ENCODE measurements at regions not wholly inside any gene's neighbourhood (a gene's known extent, or its start where the extent isn't known, plus 50 kb on each side); places are given as distances from the start of the nearest gene placed in this dataset.

- H3K4me1 Mint-ChIP-seq (ENCODE audit: low read depth, unreplicated experiment): no peaks in the 10 kb centered on the region
- intact Hi-C loops (cut with micrococcal nuclease; ENCODE audit: unreplicated experiment): no loop called here
- no peak overlapping the region for H3K4me3 Mint-ChIP-seq (ENCODE audit: low read depth, unreplicated experiment)
- H3K9me3 Mint-ChIP-seq (ENCODE audit: low read depth, unreplicated experiment): no peaks in the 10 kb centered on the region
- no peak for DNase-seq
- no peak for TF ChIP-seq CTCF (IDR thresholded peaks at IDR 0.05; ENCODE audit: unreplicated experiment)
- H3K27ac Mint-ChIP-seq (ENCODE audit: unreplicated experiment): no peak overlapping the region
- no peaks in the 10 kb centered on the region for H3K36me3 Mint-ChIP-seq (ENCODE audit: insufficient read depth, unreplicated experiment)
- CTCF ChIA-PET: no interaction called here
- no peaks in the 10 kb centered on the region for H3K27me3 Mint-ChIP-seq (ENCODE audit: unreplicated experiment)
- no TSS peak for BruUV-seq (replicated peaks)
These were observed 253.8 kb downstream of the PCDH7 start for GRCh38 chr4:30973993-30974392.

GRCh38 chr4:30979402-30979801, 259.2 kb downstream of the PCDH7 start:
- Mint-ChIP-seq H3K4me3 (ENCODE audit: low read depth, unreplicated experiment) (no peak overlapping the region), H3K9me3 (ENCODE audit: low read depth, unreplicated experiment) (no peaks in the 10 kb centered on the region), H3K27me3 (ENCODE audit: unreplicated experiment) (no peaks in the 10 kb centered on the region), H3K4me1 (ENCODE audit: low read depth, unreplicated experiment) (no peaks in the 10 kb centered on the region), H3K27ac (ENCODE audit: unreplicated experiment) (no peak overlapping the region), H3K36me3 (ENCODE audit: insufficient read depth, unreplicated experiment) (no peaks in the 10 kb centered on the region)
- CTCF ChIA-PET: no interaction called here
- no TSS peak for BruUV-seq (replicated peaks)
- intact Hi-C loops (cut with micrococcal nuclease; ENCODE audit: unreplicated experiment): no loop called here
- no peak for TF ChIP-seq CTCF (IDR thresholded peaks at IDR 0.05; ENCODE audit: unreplicated experiment)
- DNase-seq: no peak

- Mint-ChIP-seq H3K27me3 (ENCODE audit: unreplicated experiment) (no peaks in the 10 kb centered on the region), H3K9me3 (ENCODE audit: low read depth, unreplicated experiment) (no peaks in the 10 kb centered on the region), H3K36me3 (ENCODE audit: insufficient read depth, unreplicated experiment) (no peaks in the 10 kb centered on the region), H3K27ac (ENCODE audit: unreplicated experiment) (no peak overlapping the region), H3K4me3 (ENCODE audit: low read depth, unreplicated experiment) (no peak overlapping the region), H3K4me1 (ENCODE audit: low read depth, unreplicated experiment) (no peaks in the 10 kb centered on the region)
- CTCF ChIA-PET: no interaction called here
- intact Hi-C loops (cut with micrococcal nuclease; ENCODE audit: unreplicated experiment): no loop called here
- TF ChIP-seq CTCF (IDR thresholded peaks at IDR 0.05; ENCODE audit: unreplicated experiment): no peak
- DNase-seq: no peak
- no TSS peak for BruUV-seq (replicated peaks)
These were observed 269.3 kb downstream of the PCDH7 start for GRCh38 chr4:30989508-30989907.

GRCh38 chr4:30996841-30997240, 276.7 kb downstream of the PCDH7 start:
- Mint-ChIP-seq H3K4me1 (ENCODE audit: low read depth, unreplicated experiment) (no peaks in the 10 kb centered on the region), H3K36me3 (ENCODE audit: insufficient read depth, unreplicated experiment) (no peaks in the 10 kb centered on the region), H3K27me3 (ENCODE audit: unreplicated experiment) (no peaks in the 10 kb centered on the region), H3K27ac (ENCODE audit: unreplicated experiment) (no peak overlapping the region), H3K9me3 (ENCODE audit: low read depth, unreplicated experiment) (no peaks in the 10 kb centered on the region), H3K4me3 (ENCODE audit: low read depth, unreplicated experiment) (no peak overlapping the region)
- CTCF ChIA-PET: no interaction called here
- no TSS peak for BruUV-seq (replicated peaks)
- intact Hi-C loops (cut with micrococcal nuclease; ENCODE audit: unreplicated experiment): no loop called here
- DNase-seq: no peak
- no peak for TF ChIP-seq CTCF (IDR thresholded peaks at IDR 0.05; ENCODE audit: unreplicated experiment)

- CTCF ChIA-PET: no interaction called here
- intact Hi-C loops (cut with micrococcal nuclease; ENCODE audit: unreplicated experiment): no loop called here
- BruUV-seq (replicated peaks): no TSS peak
These were observed 284.9 kb downstream of the PCDH7 start for GRCh38 chr4:31005037-31005436.

More at GRCh38 chr4:31005037-31005436, 284.9 kb downstream of the PCDH7 start:
- Mint-ChIP-seq H3K4me3 (ENCODE audit: low read depth, unreplicated experiment) (no peak overlapping the region), H3K36me3 (ENCODE audit: insufficient read depth, unreplicated experiment) (no peaks in the 10 kb centered on the region), H3K27me3 (ENCODE audit: unreplicated experiment) (no peaks in the 10 kb centered on the region), H3K27ac (ENCODE audit: unreplicated experiment) (no peak overlapping the region), H3K4me1 (ENCODE audit: low read depth, unreplicated experiment) (no peaks in the 10 kb centered on the region), H3K9me3 (ENCODE audit: low read depth, unreplicated experiment) (no peaks in the 10 kb centered on the region)
- TF ChIP-seq CTCF (IDR thresholded peaks at IDR 0.05; ENCODE audit: unreplicated experiment): no peak
- DNase-seq: no peak

Data from Calu3 (cell line).